Retinal pigment epithelial cell (primary cell): ENCODE measurements at regions not wholly inside any gene's neighbourhood (a gene's known extent, or its start where the extent isn't known, plus 50 kb on each side); places are given as distances from the start of the nearest gene placed in this dataset.

ENCODE experiments used
- DNase-seq: peaks from one replicate; pipeline ENCODE4 v3.0.0-alpha.2; 2010; ENCODE audit warnings: low read depth
- H3K4me3 ChIP-seq: 2 replicates; pipeline ENCODE4 v1.5.1; 2011; ENCODE audit warnings: mild to moderate bottlenecking, low read length, control low read depth, moderate library complexity
- TF ChIP-seq, protein P1 (sequence below): conservative IDR thresholded peaks from 2 replicates; pipeline ENCODE4 v1.5.1; 2011; ENCODE audit warnings: low read depth, low read length, control low read depth, inconsistent platforms

DNA sequence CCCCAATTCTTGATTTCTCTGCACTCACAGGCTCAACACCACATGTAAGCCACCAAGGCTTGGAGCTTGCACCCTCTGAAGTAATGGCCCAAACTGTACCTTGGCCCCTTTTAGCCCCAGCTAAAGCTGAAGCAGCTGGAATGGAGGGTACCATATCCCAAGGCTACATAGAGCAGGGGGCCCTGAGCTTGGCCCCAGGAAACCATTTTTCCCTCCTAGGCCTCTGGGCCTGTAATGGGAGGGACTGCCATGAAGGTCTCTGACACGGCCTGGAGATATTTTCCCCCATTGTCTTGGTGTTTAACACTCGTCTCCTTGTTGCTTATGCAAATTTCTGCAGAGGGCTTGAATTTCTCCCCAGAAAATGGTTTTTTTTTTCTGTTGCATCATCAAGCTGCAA lies 69.7 kb downstream of the SKA1 start:
- H3K4me3 ChIP-seq, result no peak overlapping the region
- TF ChIP-seq, protein P1, sequence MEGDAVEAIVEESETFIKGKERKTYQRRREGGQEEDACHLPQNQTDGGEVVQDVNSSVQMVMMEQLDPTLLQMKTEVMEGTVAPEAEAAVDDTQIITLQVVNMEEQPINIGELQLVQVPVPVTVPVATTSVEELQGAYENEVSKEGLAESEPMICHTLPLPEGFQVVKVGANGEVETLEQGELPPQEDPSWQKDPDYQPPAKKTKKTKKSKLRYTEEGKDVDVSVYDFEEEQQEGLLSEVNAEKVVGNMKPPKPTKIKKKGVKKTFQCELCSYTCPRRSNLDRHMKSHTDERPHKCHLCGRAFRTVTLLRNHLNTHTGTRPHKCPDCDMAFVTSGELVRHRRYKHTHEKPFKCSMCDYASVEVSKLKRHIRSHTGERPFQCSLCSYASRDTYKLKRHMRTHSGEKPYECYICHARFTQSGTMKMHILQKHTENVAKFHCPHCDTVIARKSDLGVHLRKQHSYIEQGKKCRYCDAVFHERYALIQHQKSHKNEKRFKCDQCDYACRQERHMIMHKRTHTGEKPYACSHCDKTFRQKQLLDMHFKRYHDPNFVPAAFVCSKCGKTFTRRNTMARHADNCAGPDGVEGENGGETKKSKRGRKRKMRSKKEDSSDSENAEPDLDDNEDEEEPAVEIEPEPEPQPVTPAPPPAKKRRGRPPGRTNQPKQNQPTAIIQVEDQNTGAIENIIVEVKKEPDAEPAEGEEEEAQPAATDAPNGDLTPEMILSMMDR, result no peak
- no peak for DNase-seq

DNA sequence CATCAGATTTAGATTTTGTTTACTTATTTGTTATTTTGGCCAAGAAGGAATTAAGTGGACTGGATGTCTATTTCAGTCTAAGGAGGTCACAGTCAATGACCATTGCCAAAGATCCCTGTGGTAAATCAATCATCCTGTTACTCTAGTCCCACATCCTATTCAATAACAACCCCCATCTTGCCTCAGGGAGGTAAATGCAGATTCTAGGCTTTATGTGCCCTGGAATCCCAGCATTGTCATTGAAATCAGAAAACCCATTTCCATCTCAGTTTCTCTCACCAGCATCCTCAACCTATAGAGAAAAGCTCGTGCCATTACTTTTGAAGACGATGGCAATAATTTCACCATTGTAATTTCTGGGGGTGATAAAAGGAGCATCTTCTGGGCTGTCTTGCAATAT lies 71.8 kb downstream of the SKA1 start:
- DNase-seq, result no peak
- TF ChIP-seq, protein P1, result no peak

DNA sequence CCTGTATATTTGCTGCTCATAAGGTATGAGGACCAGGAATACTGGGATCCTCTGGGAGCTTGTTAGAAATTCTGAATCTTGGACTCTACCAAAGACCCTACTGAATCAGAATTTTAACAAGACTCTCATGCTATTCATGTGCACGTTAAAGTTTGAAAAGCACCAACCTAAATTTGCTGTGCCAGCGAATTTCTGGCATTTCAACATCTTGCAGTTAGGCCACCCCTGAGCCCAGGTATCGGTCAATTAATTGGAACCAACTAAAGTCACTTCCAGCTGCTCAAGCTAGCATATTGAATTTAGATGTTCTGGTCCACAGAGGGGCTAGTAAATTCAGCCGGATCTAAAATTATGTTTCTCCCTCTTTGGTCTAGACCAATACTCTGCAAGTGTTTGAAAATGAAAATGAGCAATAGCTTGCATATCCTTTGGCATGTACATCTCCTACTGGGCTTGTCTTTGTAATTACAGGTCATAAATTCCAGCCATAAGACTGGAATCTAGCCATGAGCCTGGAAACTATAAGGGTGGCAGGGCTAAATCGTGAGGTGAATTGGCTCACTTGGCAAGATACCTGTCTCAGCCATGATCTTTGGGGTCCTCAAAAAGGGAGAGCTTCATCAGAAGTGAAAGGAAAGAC lies 72.4 kb downstream of the SKA1 start:
- TF ChIP-seq, protein P1, result no peak
- no peak overlapping the region for H3K4me3 ChIP-seq
- no peak for DNase-seq

More for the DNA sequence above, 71.8 kb downstream of the SKA1 start:
- no peak overlapping the region for H3K4me3 ChIP-seq

DNA sequence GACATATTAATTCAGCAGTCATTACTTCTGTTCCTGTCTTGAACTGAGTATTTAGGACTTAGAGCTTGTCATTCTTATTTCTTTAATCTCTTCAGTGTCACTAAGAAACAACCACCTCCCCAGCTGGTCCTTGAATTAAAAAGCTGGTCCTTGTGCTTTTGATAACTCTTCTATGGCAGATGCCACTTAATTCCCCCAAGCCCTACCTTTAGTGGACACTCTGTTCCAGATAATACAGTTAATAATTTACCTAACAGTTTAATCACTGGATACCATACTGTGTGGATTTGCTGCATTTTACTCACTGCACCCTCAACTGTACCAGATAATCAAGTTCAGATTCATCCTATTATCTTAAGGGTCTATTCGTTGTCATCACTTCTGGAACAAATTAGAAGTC lies 73.1 kb downstream of the SKA1 start:
- DNase-seq, result no peak
- H3K4me3 ChIP-seq, result no peak overlapping the region
- TF ChIP-seq, protein P1, result no peak

DNA sequence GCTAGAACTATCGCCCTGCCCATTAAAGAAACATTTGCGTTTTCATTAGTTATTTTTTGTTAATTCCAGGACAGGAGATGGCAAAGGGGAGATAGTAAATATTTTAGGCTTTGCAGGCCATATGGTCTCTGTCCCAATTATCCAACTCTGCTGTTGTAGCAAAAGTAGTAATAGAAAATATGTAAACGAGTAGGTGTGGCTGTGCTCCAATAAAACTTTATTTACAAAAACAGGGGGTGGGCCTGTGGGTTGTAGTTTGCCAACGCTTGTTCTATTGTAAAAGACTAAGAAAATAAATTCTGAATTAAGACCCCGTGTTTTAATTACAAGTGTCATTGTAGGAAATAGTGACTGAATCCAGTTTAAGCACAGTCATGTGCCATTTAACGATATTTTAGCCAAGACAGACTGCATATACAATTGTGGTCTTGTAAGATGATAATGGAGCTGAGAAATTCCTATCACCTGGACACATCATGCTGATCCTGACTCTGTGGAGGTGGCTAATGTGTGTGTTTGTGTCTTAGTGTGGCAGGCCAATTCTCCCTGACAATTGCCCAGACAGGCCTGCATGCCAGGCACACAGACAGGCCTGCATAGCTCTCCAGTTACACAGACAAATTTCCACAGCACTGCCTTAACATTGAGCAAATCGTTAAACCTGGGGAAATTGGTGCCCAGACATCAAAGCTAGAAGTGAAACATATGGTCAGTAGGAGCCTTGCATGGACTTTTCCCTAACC lies 76.4 kb downstream of the SKA1 start:
- H3K4me3 ChIP-seq, result no peak overlapping the region
- DNase-seq, result no peak
- TF ChIP-seq, protein P1, result no peak

DNA sequence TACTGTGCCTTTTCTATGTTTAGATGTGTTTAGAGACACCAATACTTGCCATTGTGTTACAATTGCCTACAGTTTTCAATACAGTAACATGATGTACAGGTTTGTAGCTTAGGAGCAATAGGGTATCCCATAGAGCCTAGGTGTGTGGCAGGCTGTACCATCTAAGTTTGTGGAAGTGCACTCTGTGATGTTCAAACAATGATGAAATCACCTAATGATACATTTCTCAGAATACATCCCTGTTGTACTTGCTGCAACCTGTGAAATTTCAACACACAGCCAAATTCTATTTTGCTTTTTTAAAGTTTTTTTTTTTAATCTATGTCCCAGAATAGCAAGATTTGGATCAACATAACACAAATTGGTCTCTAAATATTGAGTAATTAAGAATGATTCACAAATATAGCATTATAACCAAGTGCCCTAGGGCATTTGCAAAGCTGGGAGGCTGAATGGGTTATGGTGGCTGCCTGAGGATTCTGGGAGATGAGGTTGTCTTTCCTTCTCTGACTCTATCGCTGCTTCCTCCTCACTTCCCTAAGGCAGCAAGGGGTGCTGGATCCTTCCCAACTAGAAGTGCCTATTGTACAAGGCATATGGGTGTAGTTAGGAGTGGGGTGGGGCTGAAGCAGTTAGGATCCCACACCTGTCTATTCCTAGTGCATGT lies 78.3 kb downstream of the SKA1 start:
- no peak for DNase-seq

More for the DNA sequence above, 78.3 kb downstream of the SKA1 start:
- H3K4me3 ChIP-seq, result no peak overlapping the region
- TF ChIP-seq, protein P1, result no peak
